BE2C (cell line): ENCODE measurements at regions not wholly inside any gene's neighbourhood (a gene's known extent, or its start where the extent isn't known, plus 50 kb on each side); places are given as distances from the start of the nearest gene placed in this dataset.

Experiments used
- DNase-seq: peaks from one replicate; pipeline ENCODE4 v3.0.0-alpha.2; 2020
- H3K27me3 ChIP-seq: fragments of 250-450 bp; sonication (Bioruptor Pico); 2 replicates; pipeline ENCODE4 v1.5.1; 2020; ENCODE audit warnings: mild to moderate bottlenecking
- H3K36me3 ChIP-seq: fragments of 250-450 bp; sonication (Bioruptor Pico); 2 replicates; pipeline ENCODE4 v1.5.1; 2020; ENCODE audit warnings: mild to moderate bottlenecking
- H3K4me1 ChIP-seq: fragments of 250-450 bp; sonication (Bioruptor Pico); 2 replicates; pipeline ENCODE4 v1.5.1; 2020
- H3K4me3 ChIP-seq: 2 replicates; pipeline ENCODE4 v1.5.1; 2011; ENCODE audit warnings: low read depth, low read length
- H3K9me3 ChIP-seq: fragments of 250-450 bp; sonication (Bioruptor Pico); 2 replicates; pipeline ENCODE4 v1.5.1; 2020
- TF ChIP-seq, protein P1 (sequence below): IDR thresholded peaks from 2 replicates; pipeline ENCODE4 v1.5.1; 2012; ENCODE audit warnings: mild to moderate bottlenecking, low read depth, low read length

DNA sequence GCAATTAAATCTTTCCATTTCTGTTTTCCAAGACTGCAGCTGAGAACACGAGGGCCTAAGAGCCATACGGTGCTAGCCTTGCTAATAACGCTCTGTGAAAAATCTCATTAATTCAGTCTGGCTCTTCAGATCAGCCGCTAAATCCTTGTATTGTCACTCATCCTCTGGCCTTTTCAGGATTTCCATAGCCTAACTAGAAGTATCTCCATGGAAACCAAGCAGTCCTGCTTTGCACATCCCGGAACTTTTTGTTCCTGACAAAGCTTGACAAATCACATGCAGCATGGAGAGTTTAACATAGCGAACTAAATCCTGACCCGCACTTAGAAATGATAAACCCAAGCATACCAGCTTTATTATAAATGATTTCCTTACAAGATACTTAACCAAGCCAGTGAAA is 383.7 kb downstream of the CD83 start:
- Histone ChIP-seq H3K27me3 (no peaks in the 10 kb centered on the region), H3K4me1 (no peaks in the 10 kb centered on the region), H3K9me3 (no peaks in the 10 kb centered on the region), H3K36me3 (no peaks in the 10 kb centered on the region), H3K4me3 (no peak overlapping the region)
- DNase-seq, result no peak
- TF ChIP-seq, protein P1, sequence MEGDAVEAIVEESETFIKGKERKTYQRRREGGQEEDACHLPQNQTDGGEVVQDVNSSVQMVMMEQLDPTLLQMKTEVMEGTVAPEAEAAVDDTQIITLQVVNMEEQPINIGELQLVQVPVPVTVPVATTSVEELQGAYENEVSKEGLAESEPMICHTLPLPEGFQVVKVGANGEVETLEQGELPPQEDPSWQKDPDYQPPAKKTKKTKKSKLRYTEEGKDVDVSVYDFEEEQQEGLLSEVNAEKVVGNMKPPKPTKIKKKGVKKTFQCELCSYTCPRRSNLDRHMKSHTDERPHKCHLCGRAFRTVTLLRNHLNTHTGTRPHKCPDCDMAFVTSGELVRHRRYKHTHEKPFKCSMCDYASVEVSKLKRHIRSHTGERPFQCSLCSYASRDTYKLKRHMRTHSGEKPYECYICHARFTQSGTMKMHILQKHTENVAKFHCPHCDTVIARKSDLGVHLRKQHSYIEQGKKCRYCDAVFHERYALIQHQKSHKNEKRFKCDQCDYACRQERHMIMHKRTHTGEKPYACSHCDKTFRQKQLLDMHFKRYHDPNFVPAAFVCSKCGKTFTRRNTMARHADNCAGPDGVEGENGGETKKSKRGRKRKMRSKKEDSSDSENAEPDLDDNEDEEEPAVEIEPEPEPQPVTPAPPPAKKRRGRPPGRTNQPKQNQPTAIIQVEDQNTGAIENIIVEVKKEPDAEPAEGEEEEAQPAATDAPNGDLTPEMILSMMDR, result no peak

DNA sequence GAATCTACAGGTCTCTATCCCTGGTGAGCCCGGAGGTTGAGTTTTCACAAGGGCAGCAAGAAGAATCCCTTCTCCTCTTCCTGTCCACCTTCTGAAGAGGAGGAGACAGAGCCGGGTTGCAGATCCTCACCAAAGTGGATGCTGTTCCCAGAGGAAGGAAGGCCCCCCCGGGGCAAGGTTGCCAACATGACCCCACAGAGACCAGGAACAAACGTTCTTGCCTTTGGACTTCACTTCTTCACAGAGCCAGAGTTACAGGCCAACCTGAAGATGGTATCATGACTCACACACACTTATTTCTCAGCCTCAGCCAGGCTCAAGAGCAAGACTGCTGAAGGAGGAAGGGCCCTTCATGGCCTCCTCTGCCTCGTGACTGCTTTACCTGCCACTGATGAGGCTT is 384.3 kb downstream of the CD83 start:
- Histone ChIP-seq H3K4me1 (no peaks in the 10 kb centered on the region), H3K27me3 (no peaks in the 10 kb centered on the region), H3K4me3 (no peak overlapping the region), H3K36me3 (no peaks in the 10 kb centered on the region), H3K9me3 (no peaks in the 10 kb centered on the region)
- DNase-seq, result no peak
- TF ChIP-seq, protein P1, result no peak

DNA sequence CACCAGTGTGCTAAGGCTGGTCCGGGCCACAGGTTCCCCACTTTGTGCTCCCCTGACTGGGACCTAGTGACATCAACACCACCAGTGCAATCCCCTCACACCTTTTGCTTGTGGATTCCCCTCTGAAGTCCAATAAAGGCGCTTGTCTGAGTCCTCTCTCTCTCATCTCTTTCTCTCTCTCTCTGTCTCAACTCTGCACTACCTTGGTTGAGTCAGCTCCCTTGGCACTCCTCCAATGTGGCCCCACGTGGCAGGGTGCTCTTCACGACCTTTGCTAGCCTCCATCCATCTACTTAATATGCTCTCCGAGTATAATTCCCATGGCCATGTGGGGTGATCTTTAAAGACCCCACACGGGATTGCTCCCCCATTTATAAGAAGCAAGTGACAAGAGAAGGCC is 385.0 kb downstream of the CD83 start:
- TF ChIP-seq, protein P1, result no peak
- Histone ChIP-seq H3K9me3 (no peaks in the 10 kb centered on the region), H3K36me3 (no peaks in the 10 kb centered on the region), H3K27me3 (no peaks in the 10 kb centered on the region), H3K4me3 (no peak overlapping the region), H3K4me1 (no peaks in the 10 kb centered on the region)
- no peak for DNase-seq

DNA sequence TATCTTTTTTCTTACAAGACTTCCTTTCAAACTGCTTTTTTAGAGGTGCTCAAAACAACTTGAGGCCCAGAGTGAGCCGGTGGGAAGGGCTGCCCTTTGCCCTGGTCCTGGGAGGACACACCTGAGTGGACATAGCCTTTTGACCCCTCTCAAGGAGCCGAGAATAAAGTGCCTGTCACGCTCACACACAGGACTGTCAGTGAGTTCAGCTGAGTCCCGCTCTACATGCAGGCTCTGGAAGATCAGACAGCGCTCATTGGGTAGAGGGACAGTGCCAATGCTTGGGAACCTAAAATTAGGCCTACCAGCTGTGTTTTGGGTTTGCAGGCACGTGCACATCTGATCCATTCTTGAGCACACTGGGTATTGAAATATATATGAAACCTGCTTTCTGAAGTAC is 387.8 kb downstream of the CD83 start:
- Histone ChIP-seq H3K9me3 (no peaks in the 10 kb centered on the region), H3K4me3 (no peak overlapping the region), H3K27me3 (no peaks in the 10 kb centered on the region), H3K4me1 (no peaks in the 10 kb centered on the region), H3K36me3 (no peaks in the 10 kb centered on the region)
- no peak for DNase-seq
- TF ChIP-seq, protein P1, result no peak

DNA sequence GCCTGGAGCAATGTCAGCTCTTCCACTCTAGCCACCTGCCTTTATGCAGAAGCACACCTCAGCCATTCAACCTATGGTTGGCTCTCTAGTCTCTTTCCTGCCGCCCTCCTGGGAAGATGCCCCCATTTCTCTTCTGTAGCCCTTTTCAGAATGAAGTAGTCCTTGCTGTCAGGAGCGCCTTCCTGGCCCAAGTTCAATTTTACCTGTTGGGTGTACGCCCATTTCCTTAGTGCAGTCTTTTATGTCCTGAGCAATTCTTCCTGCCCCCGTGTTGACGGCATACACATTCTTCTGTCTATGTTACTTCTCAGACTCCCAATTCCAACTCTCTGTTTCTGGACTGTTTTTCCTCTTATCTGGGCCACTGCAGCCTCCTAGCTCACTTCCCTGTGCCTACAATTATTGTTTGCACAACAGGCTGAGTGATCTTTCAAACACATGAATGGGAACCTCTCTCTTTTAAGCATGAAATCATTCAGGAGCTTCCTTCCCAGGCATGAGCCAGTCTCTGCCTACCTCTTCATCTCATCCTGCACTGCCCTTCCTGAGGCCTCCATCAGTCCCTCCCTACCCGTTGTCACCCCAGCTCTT is 389.2 kb downstream of the CD83 start:
- Histone ChIP-seq H3K27me3 (no peaks in the 10 kb centered on the region), H3K4me3 (no peak overlapping the region), H3K4me1 (no peaks in the 10 kb centered on the region), H3K9me3 (no peaks in the 10 kb centered on the region), H3K36me3 (no peaks in the 10 kb centered on the region)
- no peak for DNase-seq
- TF ChIP-seq, protein P1, result no peak

DNA sequence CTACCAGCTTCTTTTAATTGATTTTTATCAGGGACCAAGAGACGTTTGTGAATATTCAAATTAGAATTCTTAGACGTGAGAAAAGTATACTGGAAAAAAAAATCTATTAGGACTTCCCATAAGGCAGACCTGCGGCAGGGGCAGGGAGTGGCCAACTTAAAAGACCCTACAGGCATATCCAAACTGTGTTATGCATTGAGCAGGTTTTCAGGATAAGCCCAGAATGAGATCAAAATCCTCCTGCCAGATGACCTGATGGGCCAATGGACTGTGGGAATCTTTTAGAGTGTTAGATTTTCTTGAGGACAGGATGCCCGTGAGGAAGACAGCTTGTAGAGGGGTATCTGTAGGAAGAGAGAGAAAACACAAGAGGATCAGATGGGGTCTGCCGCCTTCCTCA is 391.5 kb downstream of the CD83 start:
- Histone ChIP-seq H3K27me3 (no peaks in the 10 kb centered on the region), H3K4me3 (no peak overlapping the region), H3K9me3 (no peaks in the 10 kb centered on the region), H3K4me1 (no peaks in the 10 kb centered on the region), H3K36me3 (no peaks in the 10 kb centered on the region)
- TF ChIP-seq, protein P1, result no peak
- no peak for DNase-seq
